ENCODE measurements at regions not wholly inside any gene's neighbourhood (a gene's known extent, or its start where the extent isn't known, plus 50 kb on each side); places are given as distances from the start of the nearest gene placed in this dataset.

DNA sequence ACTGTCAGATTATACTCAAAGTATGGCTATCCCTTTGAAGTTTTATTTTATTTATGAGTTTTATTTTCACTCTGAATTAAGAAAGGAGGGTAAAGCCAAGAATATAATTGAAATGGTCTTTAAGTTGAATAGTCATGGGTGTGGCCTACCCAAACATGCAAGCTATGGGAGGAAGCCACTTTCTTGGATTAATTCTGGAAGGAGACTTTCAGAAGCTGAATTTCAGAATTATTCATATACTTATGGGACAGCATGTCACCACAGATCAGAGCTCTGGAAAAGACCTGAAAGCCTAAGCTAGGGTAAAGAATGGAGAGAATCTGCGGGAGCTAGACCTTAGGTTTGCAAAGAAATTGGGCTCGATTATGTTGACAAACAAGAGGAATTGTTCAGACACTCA is 242.4 kb upstream of the FKBP1C start:
- TF ChIP-seq POLR2A (IDR thresholded peaks at IDR 0.05; ENCODE audit: control extremely low read depth in 1 of 2, low read depth in 2 of 2, low read length in 2 of 2) = no peak
- TF ChIP-seq, protein P1, sequence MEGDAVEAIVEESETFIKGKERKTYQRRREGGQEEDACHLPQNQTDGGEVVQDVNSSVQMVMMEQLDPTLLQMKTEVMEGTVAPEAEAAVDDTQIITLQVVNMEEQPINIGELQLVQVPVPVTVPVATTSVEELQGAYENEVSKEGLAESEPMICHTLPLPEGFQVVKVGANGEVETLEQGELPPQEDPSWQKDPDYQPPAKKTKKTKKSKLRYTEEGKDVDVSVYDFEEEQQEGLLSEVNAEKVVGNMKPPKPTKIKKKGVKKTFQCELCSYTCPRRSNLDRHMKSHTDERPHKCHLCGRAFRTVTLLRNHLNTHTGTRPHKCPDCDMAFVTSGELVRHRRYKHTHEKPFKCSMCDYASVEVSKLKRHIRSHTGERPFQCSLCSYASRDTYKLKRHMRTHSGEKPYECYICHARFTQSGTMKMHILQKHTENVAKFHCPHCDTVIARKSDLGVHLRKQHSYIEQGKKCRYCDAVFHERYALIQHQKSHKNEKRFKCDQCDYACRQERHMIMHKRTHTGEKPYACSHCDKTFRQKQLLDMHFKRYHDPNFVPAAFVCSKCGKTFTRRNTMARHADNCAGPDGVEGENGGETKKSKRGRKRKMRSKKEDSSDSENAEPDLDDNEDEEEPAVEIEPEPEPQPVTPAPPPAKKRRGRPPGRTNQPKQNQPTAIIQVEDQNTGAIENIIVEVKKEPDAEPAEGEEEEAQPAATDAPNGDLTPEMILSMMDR (IDR thresholded peaks at IDR 0.05; ENCODE audit: control extremely low read depth in 1 of 3, insufficient read depth in 1 of 3, low read depth in 1 of 3, low read length in 3 of 3) = no peak
- no peak for TF ChIP-seq ZNF274 (IDR thresholded peaks at IDR 0.05; ENCODE audit: borderline replicate concordance, extremely low read depth, low read length)
